Endothelial cell of umbilical vein (primary cell): ENCODE measurements at regions not wholly inside any gene's neighbourhood (a gene's known extent, or its start where the extent isn't known, plus 50 kb on each side); places are given as distances from the start of the nearest gene placed in this dataset.

Experiments
- BruUV-seq: library from RNA; stranded (reverse); fragments of 400-500 nt; replicated peaks from 2 replicates; lab custom pipeline; 2021; lab: Mats Ljungman, UMichigan
- CTCF ChIA-PET: fragments of 300-600, 350-600 bp; sonication (Branson Sonifier 250); formaldehyde crosslinking; loops from one replicate; lab custom pipeline; 2021; ENCODE audit warnings: antibody characterized with exemption, inconsistent platforms; lab: Charles Lee
- POLR2A ChIA-PET: fragments of 300-600, 350-600 bp; sonication (Branson Sonifier 250); formaldehyde crosslinking; loops from one replicate; lab custom pipeline; 2021; ENCODE audit warnings: antibody characterized with exemption, inconsistent platforms; lab: Charles Lee
- DNase-seq: peaks from one replicate; pipeline ENCODE4 v3.0.0-alpha.2; 2011; ENCODE audit warnings: low read depth, low spot score
- FAIRE-seq: peaks from 2 replicates; lab custom pipeline; 2011; peaks lifted over from hg19 to GRCh38; lab: Jason Lieb, UNC
- H2AFZ ChIP-seq: 2 replicates; pipeline ENCODE4 v1.6.0; 2012; ENCODE audit warnings: low read depth, low read length, control low read depth, inconsistent platforms
- H3K27ac ChIP-seq: 2 replicates; pipeline ENCODE4 v1.5.1; 2011; ENCODE audit warnings: low read depth, mild to moderate bottlenecking, control low read depth, low read length, moderate library complexity; ENCODE audit not compliant: insufficient read depth
- H3K27me3 ChIP-seq, 2 experiments: 2 replicates each; pipeline versions ENCODE4 v1.6.0 to v1.6.1; 2011; ENCODE audit warnings: low read length in 2 of 2, mixed read lengths in 1 of 2; ENCODE audit not compliant: control insufficient read depth in 2 of 2, insufficient read depth in 2 of 2
- H3K36me3 ChIP-seq, 2 experiments: 2 replicates in 1 of 2; 3 replicates in 1 of 2; pipeline ENCODE4 v1.5.1; 2011; ENCODE audit warnings: low read length in 2 of 2, mild to moderate bottlenecking in 1 of 2, moderate library complexity in 1 of 2; ENCODE audit not compliant: control insufficient read depth in 2 of 2, insufficient read depth in 2 of 2; ENCODE audit errors: extremely low read depth in 1 of 2
- H3K4me1 ChIP-seq: 3 replicates; pipeline ENCODE4 v1.5.1; 2011; ENCODE audit warnings: mild to moderate bottlenecking, low read length; ENCODE audit not compliant: control insufficient read depth, insufficient read depth; ENCODE audit errors: extremely low read depth
- H3K4me2 ChIP-seq: 2 replicates; pipeline ENCODE4 v1.6.1; 2011; ENCODE audit warnings: low read length, control low read depth, mixed read lengths; ENCODE audit not compliant: insufficient read depth
- H3K4me3 ChIP-seq, 3 experiments: fragments of 200-600 bp in 1 of 3; sonication (generic), shearing (Covaris generic) in 1 of 3; replicated peaks in 1 of 3; 2 replicates each; pipeline ENCODE4 v1.5.1; 2011 to 2016; ENCODE audit warnings: control low read depth in 3 of 3, low read length in 3 of 3, mild to moderate bottlenecking in 2 of 3, inconsistent platforms in 1 of 3, low read depth in 1 of 3, moderate library complexity in 1 of 3; ENCODE audit not compliant: insufficient read depth in 1 of 3
- H3K79me2 ChIP-seq: 2 replicates; pipeline ENCODE4 v1.6.0; 2012; ENCODE audit warnings: low read length, inconsistent platforms; ENCODE audit not compliant: control insufficient read depth, insufficient read depth
- H3K9ac ChIP-seq: replicated peaks from 2 replicates; pipeline ENCODE3; 2011; ENCODE audit warnings: low read length, control low read depth; ENCODE audit not compliant: insufficient read depth; ENCODE audit errors: extremely low read depth
- H3K9me1 ChIP-seq: replicated peaks from 3 replicates; pipeline ENCODE4 v1.6.0; 2011; ENCODE audit warnings: mild to moderate bottlenecking, low read length; ENCODE audit not compliant: control insufficient read depth, insufficient read depth; ENCODE audit errors: extremely low read depth
- H3K9me3 ChIP-seq: replicated peaks from 2 replicates; pipeline ENCODE4 v1.5.1; 2012; ENCODE audit warnings: low read length, inconsistent platforms; ENCODE audit not compliant: control insufficient read depth, insufficient read depth
- H4K20me1 ChIP-seq: replicated peaks from 2 replicates; pipeline ENCODE3; 2011; ENCODE audit warnings: mild to moderate bottlenecking, low read length; ENCODE audit not compliant: control insufficient read depth, insufficient read depth; ENCODE audit errors: extremely low read depth
- EZH2 ChIP-seq: IDR thresholded peaks from 2 replicates; pipeline ENCODE4 v1.6.1; 2012; ENCODE audit warnings: borderline replicate concordance, low read depth, mild to moderate bottlenecking, moderate library complexity, low read length, inconsistent platforms; ENCODE audit not compliant: severe bottlenecking
- FOS ChIP-seq: IDR thresholded peaks from 2 replicates; pipeline ENCODE4 v1.6.1; 2011; ENCODE audit warnings: mild to moderate bottlenecking, low read length, moderate library complexity, borderline replicate concordance; ENCODE audit not compliant: insufficient read depth
- GATA2 ChIP-seq: IDR thresholded peaks from 2 replicates; pipeline ENCODE4 v1.7.0; 2011; ENCODE audit warnings: low read depth, mild to moderate bottlenecking, moderate library complexity, mixed read lengths, low read length; ENCODE audit not compliant: insufficient read length, insufficient read depth
- JUN ChIP-seq: IDR thresholded peaks from 2 replicates; pipeline ENCODE4 v1.6.1; 2011; ENCODE audit warnings: borderline replicate concordance, low read depth; ENCODE audit not compliant: insufficient read length, insufficient read depth
- MAX ChIP-seq: IDR thresholded peaks from 2 replicates; pipeline ENCODE4 v1.6.1; 2011; ENCODE audit not compliant: insufficient read depth, insufficient read length
- MYC ChIP-seq: IDR thresholded peaks from one replicate; pipeline ENCODE4 v1.6.1; 2011; ENCODE audit warnings: mild to moderate bottlenecking, low read depth, low read length
- POLR2A ChIP-seq: IDR thresholded peaks from 2 replicates; pipeline ENCODE4 v1.6.1; 2012; ENCODE audit warnings: low read depth, mild to moderate bottlenecking, control low read depth, low read length
- POLR2AphosphoS5 ChIP-seq: IDR thresholded peaks from 2 replicates; pipeline ENCODE4 v1.6.1; 2012; ENCODE audit warnings: low read depth, mild to moderate bottlenecking, control low read depth, low read length, moderate library complexity; ENCODE audit not compliant: insufficient read depth
- dilution Hi-C: fragments of 300-500 bp; cut with MboI; formaldehyde crosslinking; loops from one replicate; pipeline ENCODE4 v1.15.0; 2019; ENCODE audit warnings: low sequenced_read_pairs; ENCODE audit not compliant: extremely low pct_ligation_motif_present
- intact Hi-C: fragments of 100-400 bp; cut with micrococcal nuclease; formaldehyde crosslinking; loops from one replicate; pipeline ENCODE4 v1.10.0; 2022
- TF ChIP-seq, protein P1 (sequence below), 2 donors: IDR thresholded peaks; 1 replicate in 1 of 2; 2 replicates in 1 of 2; pipeline ENCODE4 v1.5.1; 2011; ENCODE audit warnings: low read length in 2 of 2, mild to moderate bottlenecking in 2 of 2, moderate library complexity in 2 of 2, control low read depth in 1 of 2, inconsistent platforms in 1 of 2, low read depth in 1 of 2; ENCODE audit not compliant: insufficient read depth in 1 of 2; ENCODE audit errors: extremely low read depth in 1 of 2

- Histone ChIP-seq H3K27ac (no peak overlapping the region), H3K27me3 (no peaks in the 10 kb centered on the region), H3K4me1 (no peaks in the 10 kb centered on the region), H4K20me1 (no peaks in the 10 kb centered on the region), H3K9me3 (peaks cover 2% of the 10 kb centered on the region), H3K4me2 (no peak overlapping the region), H3K36me3 (no peaks in the 10 kb centered on the region), H3K4me3 (no peak overlapping the region), H3K79me2 (no peaks in the 10 kb centered on the region), H3K9me1 (no peaks in the 10 kb centered on the region), H3K9ac (no peak overlapping the region), H2AFZ (no peak overlapping the region)
- no TSS peak for BruUV-seq
- ChIA-PET POLR2A (no interaction called here), CTCF (no interaction called here)
- dilution Hi-C loops, result no loop called here
- TF ChIP-seq FOS, result no peak
- TF ChIP-seq POLR2AphosphoS5, result no peak
- no peak for TF ChIP-seq GATA2
- no peak for TF ChIP-seq MAX
- TF ChIP-seq, protein P1, sequence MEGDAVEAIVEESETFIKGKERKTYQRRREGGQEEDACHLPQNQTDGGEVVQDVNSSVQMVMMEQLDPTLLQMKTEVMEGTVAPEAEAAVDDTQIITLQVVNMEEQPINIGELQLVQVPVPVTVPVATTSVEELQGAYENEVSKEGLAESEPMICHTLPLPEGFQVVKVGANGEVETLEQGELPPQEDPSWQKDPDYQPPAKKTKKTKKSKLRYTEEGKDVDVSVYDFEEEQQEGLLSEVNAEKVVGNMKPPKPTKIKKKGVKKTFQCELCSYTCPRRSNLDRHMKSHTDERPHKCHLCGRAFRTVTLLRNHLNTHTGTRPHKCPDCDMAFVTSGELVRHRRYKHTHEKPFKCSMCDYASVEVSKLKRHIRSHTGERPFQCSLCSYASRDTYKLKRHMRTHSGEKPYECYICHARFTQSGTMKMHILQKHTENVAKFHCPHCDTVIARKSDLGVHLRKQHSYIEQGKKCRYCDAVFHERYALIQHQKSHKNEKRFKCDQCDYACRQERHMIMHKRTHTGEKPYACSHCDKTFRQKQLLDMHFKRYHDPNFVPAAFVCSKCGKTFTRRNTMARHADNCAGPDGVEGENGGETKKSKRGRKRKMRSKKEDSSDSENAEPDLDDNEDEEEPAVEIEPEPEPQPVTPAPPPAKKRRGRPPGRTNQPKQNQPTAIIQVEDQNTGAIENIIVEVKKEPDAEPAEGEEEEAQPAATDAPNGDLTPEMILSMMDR (IDR thresholded peaks at IDR 0.05; ENCODE audit: extremely low read depth in 1 of 2, insufficient read depth in 1 of 2, low read depth in 1 of 2, low read length in 2 of 2), result no peak
- no peak for TF ChIP-seq MYC
- no peak for TF ChIP-seq EZH2
- no peak for TF ChIP-seq JUN
- TF ChIP-seq POLR2A, result no peak
- no peak for DNase-seq
- intact Hi-C loops, result no loop called here
- no peak for FAIRE-seq
Measured at GRCh38 chr3:18660059-18660458, 234.9 kb upstream of the SATB1 start.
